ENCODE measurements at regions not wholly inside any gene's neighbourhood (a gene's known extent, or its start where the extent isn't known, plus 50 kb on each side); places are given as distances from the start of the nearest gene placed in this dataset.

DNA sequence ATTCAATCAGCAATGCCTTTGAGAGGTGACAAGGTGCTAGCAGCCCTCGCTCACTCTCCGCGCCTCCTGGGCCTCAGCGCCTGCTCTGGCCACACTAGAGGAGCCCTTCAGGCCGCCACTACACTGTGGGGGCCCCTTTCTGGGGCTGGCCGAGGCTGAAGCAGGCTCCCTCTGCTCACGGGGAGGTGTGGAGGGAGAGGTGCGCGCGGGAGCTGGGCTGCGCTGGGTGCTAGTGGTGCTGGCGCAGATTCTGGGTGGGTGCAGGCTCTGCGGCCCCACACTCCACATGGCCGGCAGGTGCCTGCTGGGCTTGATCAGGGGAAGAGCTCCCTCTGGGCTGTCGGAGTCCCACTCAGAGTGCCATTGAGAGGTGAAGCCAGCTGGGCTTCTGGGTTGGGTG is 351.0 kb downstream of the GASK1B start (continued):
- TF ChIP-seq PATZ1 (tag by site-specific recombination; IDR thresholded peaks at IDR 0.05): no peak
- no peak for TF ChIP-seq KLF1 (tag by site-specific recombination; IDR thresholded peaks at IDR 0.05)
- TF ChIP-seq ZNF677 (tag by site-specific recombination; IDR thresholded peaks at IDR 0.05): no peak
- no peak for TF ChIP-seq ZFP37 (tag by site-specific recombination; IDR thresholded peaks at IDR 0.05)
- no peak for TF ChIP-seq KLF8 (tag by site-specific recombination; IDR thresholded peaks at IDR 0.05)

GRCh38 chr4:157819693-157820464 is 352.9 kb downstream of the GASK1B start:
- no peaks in the 10 kb centered on the region for H3K9me3 ChIP-seq (ENCODE audit: control insufficient read depth, insufficient read depth, low read depth, low read length)
- H3K4me1 ChIP-seq (ENCODE audit: control insufficient read depth, insufficient read depth, low read length): no peaks in the 10 kb centered on the region
- no peak overlapping the region for H3K27ac ChIP-seq (ENCODE audit: extremely low read depth, low read depth, low read length)
- TF ChIP-seq ZNF133 (tag by site-specific recombination; IDR thresholded peaks at IDR 0.05) (no peak), MEIS1 (CRISPR knock-in tag; IDR thresholded peaks at IDR 0.05; ENCODE audit: borderline replicate concordance) (no peak), ZFP69B (tag by site-specific recombination; IDR thresholded peaks at IDR 0.05) (no peak), ZFP41 (tag by site-specific recombination; IDR thresholded peaks at IDR 0.05; ENCODE audit: borderline replicate concordance) (no peak), ZNF280D (tag by site-specific recombination; IDR thresholded peaks at IDR 0.05) (no peak), ZNF366 (tag by site-specific recombination; conservative IDR thresholded peaks at IDR 0.05) (no peak), ZNF514 (tag by site-specific recombination; IDR thresholded peaks at IDR 0.05) (no peak), ZNF560 (tag by site-specific recombination; IDR thresholded peaks at IDR 0.05; ENCODE audit: borderline replicate concordance) (no peak), KLF1 (tag by site-specific recombination; IDR thresholded peaks at IDR 0.05) (no peak)
- H3K36me3 ChIP-seq (ENCODE audit: control insufficient read depth in 2 of 2, insufficient read depth in 1 of 2, low read length in 2 of 2): no peaks in the 10 kb centered on the region
- ChIA-PET CTCF (no interaction called here), POLR2A (no interaction called here)
- H3K4me3 ChIP-seq (ENCODE audit: low read depth, low read length): no peak overlapping the region

- ChIA-PET POLR2A (no interaction called here), CTCF (no interaction called here)
- Histone ChIP-seq H3K4me1 (ENCODE audit: control insufficient read depth, insufficient read depth, low read length) (no peaks in the 10 kb centered on the region), H3K4me3 (ENCODE audit: low read depth, low read length) (no peak overlapping the region), H3K27ac (ENCODE audit: extremely low read depth, low read depth, low read length) (no peak overlapping the region), H3K36me3 (ENCODE audit: control insufficient read depth in 2 of 2, insufficient read depth in 1 of 2, low read length in 2 of 2) (no peaks in the 10 kb centered on the region), H3K9me3 (ENCODE audit: control insufficient read depth, insufficient read depth, low read depth, low read length) (no peaks in the 10 kb centered on the region)
- TF ChIP-seq ZIC2 (tag by site-specific recombination; IDR thresholded peaks at IDR 0.05) (no peak), ZBTB7A (tag by site-specific recombination; IDR thresholded peaks at IDR 0.05; ENCODE audit: low read depth) (no peak), ZFP37 (tag by site-specific recombination; IDR thresholded peaks at IDR 0.05) (no peak), ZNF433 (tag by site-specific recombination; IDR thresholded peaks at IDR 0.05; ENCODE audit: low read depth) (no peak), ZNF19 (tag by site-specific recombination; IDR thresholded peaks at IDR 0.05; ENCODE audit: low read depth) (no peak), ZNF843 (tag by site-specific recombination; IDR thresholded peaks at IDR 0.05) (no peak)
- TF ChIP-seq, protein P1, sequence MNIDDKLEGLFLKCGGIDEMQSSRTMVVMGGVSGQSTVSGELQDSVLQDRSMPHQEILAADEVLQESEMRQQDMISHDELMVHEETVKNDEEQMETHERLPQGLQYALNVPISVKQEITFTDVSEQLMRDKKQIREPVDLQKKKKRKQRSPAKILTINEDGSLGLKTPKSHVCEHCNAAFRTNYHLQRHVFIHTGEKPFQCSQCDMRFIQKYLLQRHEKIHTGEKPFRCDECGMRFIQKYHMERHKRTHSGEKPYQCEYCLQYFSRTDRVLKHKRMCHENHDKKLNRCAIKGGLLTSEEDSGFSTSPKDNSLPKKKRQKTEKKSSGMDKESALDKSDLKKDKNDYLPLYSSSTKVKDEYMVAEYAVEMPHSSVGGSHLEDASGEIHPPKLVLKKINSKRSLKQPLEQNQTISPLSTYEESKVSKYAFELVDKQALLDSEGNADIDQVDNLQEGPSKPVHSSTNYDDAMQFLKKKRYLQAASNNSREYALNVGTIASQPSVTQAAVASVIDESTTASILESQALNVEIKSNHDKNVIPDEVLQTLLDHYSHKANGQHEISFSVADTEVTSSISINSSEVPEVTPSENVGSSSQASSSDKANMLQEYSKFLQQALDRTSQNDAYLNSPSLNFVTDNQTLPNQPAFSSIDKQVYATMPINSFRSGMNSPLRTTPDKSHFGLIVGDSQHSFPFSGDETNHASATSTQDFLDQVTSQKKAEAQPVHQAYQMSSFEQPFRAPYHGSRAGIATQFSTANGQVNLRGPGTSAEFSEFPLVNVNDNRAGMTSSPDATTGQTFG (tag by site-specific recombination; IDR thresholded peaks at IDR 0.05; ENCODE audit: borderline replicate concordance): no peak
Measured at GRCh38 chr4:157818946-157819692, 353.7 kb downstream of the GASK1B start.
